ENCODE measurements at regions not wholly inside any gene's neighbourhood (a gene's known extent, or its start where the extent isn't known, plus 50 kb on each side); places are given as distances from the start of the nearest gene placed in this dataset.

GRCh38 chr12:30825341-30825740 lies 70.6 kb upstream of the CAPRIN2 start:
- peaks cover 12% of the 10 kb centered on the region for H3K4me1 ChIP-seq
- intact Hi-C loops (cut with DNase I), result no loop called here
- no peak for DNase-seq (ENCODE audit: extremely low spot score in 2 of 2)
- TF ChIP-seq POLR2A (IDR thresholded peaks at IDR 0.05) (no peak), CTCF (IDR thresholded peaks at IDR 0.05) (no peak), POLR2AphosphoS5 (IDR thresholded peaks at IDR 0.05; ENCODE audit: insufficient read depth in 1 of 2, low read depth in 1 of 2) (no peak)
- H3K27ac ChIP-seq, result no peak overlapping the region
- no peaks in the 10 kb centered on the region for H3K9me3 ChIP-seq
- H3K4me3 ChIP-seq, result no peak overlapping the region
- no peaks in the 10 kb centered on the region for H3K36me3 ChIP-seq
- no peaks in the 10 kb centered on the region for H3K27me3 ChIP-seq

GRCh38 chr12:30824311-30824710 lies 69.6 kb upstream of the CAPRIN2 start:
- Histone ChIP-seq H3K4me1 (peaks cover 12% of the 10 kb centered on the region), H3K4me3 (no peak overlapping the region), H3K36me3 (no peaks in the 10 kb centered on the region), H3K9me3 (no peaks in the 10 kb centered on the region), H3K27ac (no peak overlapping the region), H3K27me3 (no peaks in the 10 kb centered on the region)
- no peak for DNase-seq (ENCODE audit: extremely low spot score in 2 of 2)
- intact Hi-C loops (cut with DNase I), result no loop called here
- no peak for TF ChIP-seq CTCF (IDR thresholded peaks at IDR 0.05)

- no peaks in the 10 kb centered on the region for H3K36me3 ChIP-seq
- intact Hi-C loops (cut with DNase I), result no loop called here
- TF ChIP-seq POLR2A (IDR thresholded peaks at IDR 0.05), result no peak
- TF ChIP-seq CTCF (IDR thresholded peaks at IDR 0.05), result no peak
- H3K27me3 ChIP-seq, result no peaks in the 10 kb centered on the region
- H3K4me3 ChIP-seq, result no peak overlapping the region
- no peak overlapping the region for H3K27ac ChIP-seq
- DNase-seq (ENCODE audit: extremely low spot score in 2 of 2), result peak in 1 of 2 donors; percentile 40
- H3K9me3 ChIP-seq, result no peaks in the 10 kb centered on the region
- H3K4me1 ChIP-seq, result peaks cover 12% of the 10 kb centered on the region
These were observed 69.0 kb upstream of the CAPRIN2 start for GRCh38 chr12:30823764-30824163.

- Histone ChIP-seq H3K36me3 (no peaks in the 10 kb centered on the region), H3K4me1 (peaks cover 12% of the 10 kb centered on the region), H3K27me3 (no peaks in the 10 kb centered on the region), H3K9me3 (no peaks in the 10 kb centered on the region), H3K27ac (peak overlapping the region; percentile 70), H3K4me3 (peak overlapping the region; percentile 45 to 58)
- TF ChIP-seq POLR2A (IDR thresholded peaks at IDR 0.05), result no peak
- DNase-seq (ENCODE audit: extremely low spot score in 2 of 2), result peak in 1 of 2 donors; percentile 81
- intact Hi-C loops (cut with DNase I), result no loop called here
These were observed 68.5 kb upstream of the CAPRIN2 start for GRCh38 chr12:30823156-30823699.

GRCh38 chr12:30822385-30823155 lies 67.8 kb upstream of the CAPRIN2 start:
- H3K27me3 ChIP-seq, result no peaks in the 10 kb centered on the region
- intact Hi-C loops (cut with DNase I), result no loop called here
- H3K9me3 ChIP-seq, result no peaks in the 10 kb centered on the region
- peak overlapping the region; percentile 45 to 58 for H3K4me3 ChIP-seq
- TF ChIP-seq CTCF (IDR thresholded peaks at IDR 0.05), result no peak
- TF ChIP-seq POLR2A (IDR thresholded peaks at IDR 0.05), result no peak
- peak in 1 of 2 donors; percentile 50 for TF ChIP-seq POLR2AphosphoS5 (IDR thresholded peaks at IDR 0.05; ENCODE audit: insufficient read depth in 1 of 2, low read depth in 1 of 2)
- H3K27ac ChIP-seq, result peak overlapping the region; percentile 70
- DNase-seq (ENCODE audit: extremely low spot score in 2 of 2), result peak in 1 of 2 donors; percentile 92
- peaks cover 12% of the 10 kb centered on the region for H3K4me1 ChIP-seq
- H3K36me3 ChIP-seq, result no peaks in the 10 kb centered on the region
